ENCODE measurements at regions not wholly inside any gene's neighbourhood (a gene's known extent, or its start where the extent isn't known, plus 50 kb on each side); places are given as distances from the start of the nearest gene placed in this dataset.

- no peak for DNase-seq (ENCODE audit: low read depth)
- no peak for TF ChIP-seq CTCF (IDR thresholded peaks at IDR 0.05; ENCODE audit: low read depth, low read length, missing control alignments)
- no peak overlapping the region for H3K4me3 ChIP-seq (ENCODE audit: low read depth, low read length)
Observed at GRCh38 chr1:208686592-208686991, 442.4 kb upstream of the PLXNA2 start.

- no peak for TF ChIP-seq CTCF (IDR thresholded peaks at IDR 0.05; ENCODE audit: low read depth, low read length, missing control alignments)
- H3K4me3 ChIP-seq (ENCODE audit: low read depth, low read length) = no peak overlapping the region
- no peak for DNase-seq (ENCODE audit: low read depth)
Observed at GRCh38 chr1:208688656-208689315, 444.6 kb upstream of the PLXNA2 start.

- DNase-seq (ENCODE audit: low read depth) = no peak
- no peak for TF ChIP-seq CTCF (IDR thresholded peaks at IDR 0.05; ENCODE audit: low read depth, low read length, missing control alignments)
- H3K4me3 ChIP-seq (ENCODE audit: low read depth, low read length) = no peak overlapping the region
Observed at GRCh38 chr1:208691012-208691411, 446.8 kb upstream of the PLXNA2 start.

GRCh38 chr1:208709981-208710380 is 465.8 kb upstream of the PLXNA2 start:
- TF ChIP-seq CTCF (IDR thresholded peaks at IDR 0.05; ENCODE audit: low read depth, low read length, missing control alignments) = no peak
- no peak overlapping the region for H3K4me3 ChIP-seq (ENCODE audit: low read depth, low read length)

GRCh38 chr1:208714323-208714722 is 470.1 kb upstream of the PLXNA2 start:
- H3K4me3 ChIP-seq (ENCODE audit: low read depth, low read length) = no peak overlapping the region
- no peak for TF ChIP-seq CTCF (IDR thresholded peaks at IDR 0.05; ENCODE audit: low read depth, low read length, missing control alignments)
- DNase-seq (ENCODE audit: low read depth) = no peak

More at GRCh38 chr1:208709981-208710380, 465.8 kb upstream of the PLXNA2 start:
- DNase-seq (ENCODE audit: low read depth) = no peak

GRCh38 chr1:208717525-208717924 is 473.3 kb upstream of the PLXNA2 start:
- DNase-seq (ENCODE audit: low read depth) = no peak
- no peak for TF ChIP-seq CTCF (IDR thresholded peaks at IDR 0.05; ENCODE audit: low read depth, low read length, missing control alignments)
- no peak overlapping the region for H3K4me3 ChIP-seq (ENCODE audit: low read depth, low read length)

GRCh38 chr1:208722592-208722991 is 478.4 kb upstream of the PLXNA2 start:
- DNase-seq (ENCODE audit: low read depth) = no peak

More at GRCh38 chr1:208722592-208722991, 478.4 kb upstream of the PLXNA2 start:
- no peak overlapping the region for H3K4me3 ChIP-seq (ENCODE audit: low read depth, low read length)
- no peak for TF ChIP-seq CTCF (IDR thresholded peaks at IDR 0.05; ENCODE audit: low read depth, low read length, missing control alignments)
